Caki2 (cell line): ENCODE measurements at regions not wholly inside any gene's neighbourhood (a gene's known extent, or its start where the extent isn't known, plus 50 kb on each side); places are given as distances from the start of the nearest gene placed in this dataset.
"Not testable (repeated sequence)": the region's sequence is repeated elsewhere in the genome, so short reads cannot be mapped to it uniquely, and the experiment has no call there.

ENCODE experiments used
- DNase-seq: peaks from one replicate; pipeline ENCODE4 v3.0.0-alpha.2; 2015; ENCODE audit warnings: low read depth
- in situ Hi-C: cut with HindIII; loops from 2 replicates; pipeline ENCODE4 v1.10.0; 2016; ENCODE audit warnings: low sequenced_read_pairs, low pct_unique_long_range_greater_than_20kb, mixed read lengths

DNA sequence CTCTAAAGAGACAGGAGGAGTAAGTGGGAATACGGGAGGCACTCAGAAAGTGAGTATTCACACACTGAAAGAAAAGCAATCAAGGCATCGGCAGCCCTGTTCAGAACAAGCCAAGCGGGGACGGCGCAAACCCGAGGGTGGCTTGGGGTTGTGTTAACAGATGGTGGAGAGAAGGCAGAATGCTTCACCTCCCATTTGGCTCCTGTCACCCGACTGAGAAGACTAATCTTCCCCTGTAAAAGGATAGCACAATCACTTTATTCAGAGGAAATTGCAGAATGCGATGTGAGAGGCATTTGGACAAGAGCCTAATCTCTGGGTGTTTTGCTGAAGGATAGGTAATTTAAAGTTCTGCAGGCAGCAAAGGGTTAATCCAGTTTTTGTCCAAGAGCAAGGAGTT, 119.3 kb upstream of the WSCD1 start:
- no peak for DNase-seq
- in situ Hi-C loops: no loop called here

- no peak for DNase-seq
- in situ Hi-C loops: no loop called here
These were observed 118.3 kb upstream of the WSCD1 start for GRCh38 chr17:5951912-5952311.

DNA sequence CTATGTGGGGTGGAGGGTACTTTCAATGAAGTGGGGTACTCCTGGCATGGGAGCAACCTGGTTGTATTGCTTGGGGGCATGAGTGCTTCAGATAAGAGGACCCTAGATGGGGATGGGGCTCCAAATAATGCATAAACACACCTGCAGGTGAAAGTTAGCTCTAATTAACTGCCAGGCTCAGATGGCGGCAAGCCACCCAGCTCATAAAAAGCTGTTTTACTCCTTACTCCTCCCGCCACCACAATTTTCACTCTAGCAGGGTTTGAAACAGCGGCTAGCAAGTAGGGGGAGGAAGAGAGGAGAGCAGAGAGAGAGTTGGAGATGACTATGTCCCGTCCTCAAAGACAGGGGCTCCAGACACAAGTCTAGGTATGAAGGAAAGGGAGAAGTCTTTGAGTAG, 117.7 kb upstream of the WSCD1 start:
- DNase-seq: no peak
- in situ Hi-C loops: no loop called here

DNA sequence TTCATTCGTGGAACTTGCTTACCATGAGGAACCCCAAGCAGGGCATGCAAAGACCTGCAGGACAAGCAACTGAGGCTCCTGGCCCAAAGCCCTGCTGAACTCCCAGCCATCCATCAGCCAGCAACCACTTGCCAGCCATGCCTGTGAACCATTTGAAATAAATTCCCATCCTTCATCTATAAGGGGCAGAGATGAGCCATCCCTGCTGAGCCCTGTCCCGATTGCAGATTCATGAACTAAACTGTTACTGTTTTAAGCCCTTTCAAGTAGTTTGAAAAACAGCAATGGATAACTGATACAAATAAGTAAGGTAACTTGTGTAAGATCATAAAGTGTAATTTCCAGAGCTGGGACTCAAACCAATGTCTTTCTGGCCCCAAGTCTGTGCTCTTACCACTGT, 114.4 kb upstream of the WSCD1 start:
- in situ Hi-C loops: no loop called here
- DNase-seq: no peak

DNA sequence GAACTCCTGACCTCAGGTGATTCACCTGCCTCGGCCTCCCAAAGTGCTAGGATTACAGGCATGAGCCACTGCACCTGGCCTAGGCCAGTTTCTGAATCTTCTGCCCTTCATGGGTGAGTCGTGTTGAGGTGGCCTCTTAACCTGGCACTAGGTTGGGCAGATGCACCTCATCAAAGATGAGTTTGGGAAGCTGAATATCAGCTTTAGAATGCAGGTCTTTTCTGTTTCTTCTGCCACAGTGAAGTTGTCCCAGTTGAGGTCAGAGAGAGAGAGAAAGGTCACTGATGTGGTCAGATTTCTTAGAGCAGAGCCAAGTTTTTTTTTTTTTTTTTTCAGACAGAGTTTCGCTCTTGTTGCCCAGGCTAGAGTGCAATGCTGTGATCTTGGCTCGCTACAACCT, 111.3 kb upstream of the WSCD1 start:
- DNase-seq: peak; percentile 3
- in situ Hi-C loops: no loop called here

DNA sequence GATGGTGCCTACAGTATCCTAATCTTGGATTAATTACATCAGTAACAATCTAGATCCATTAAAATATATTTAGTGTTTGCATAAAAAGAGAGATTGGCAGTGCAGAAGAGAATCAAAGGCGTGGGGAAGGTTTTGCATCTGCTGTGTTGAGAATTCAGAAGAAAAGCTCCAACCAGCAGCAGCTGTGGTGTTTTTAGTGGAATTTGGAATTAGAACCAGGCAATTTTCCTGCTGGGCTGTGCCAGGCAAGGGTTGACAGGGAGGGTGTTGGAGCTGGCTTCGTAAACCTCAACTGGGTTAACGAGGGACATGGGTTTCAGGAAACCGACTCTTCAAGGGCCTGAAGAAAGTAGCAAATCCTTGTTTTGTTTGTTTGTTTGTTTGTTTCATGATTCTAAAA, 107.8 kb upstream of the WSCD1 start:
- in situ Hi-C loops: no loop called here
- no peak for DNase-seq

- no peak for DNase-seq
- in situ Hi-C loops: no loop called here
These were observed 98.2 kb upstream of the WSCD1 start for GRCh38 chr17:5971969-5972368.

- DNase-seq: no peak
These were observed 96.8 kb upstream of the WSCD1 start for GRCh38 chr17:5973410-5973809.

GRCh38 chr17:5975661-5976060, 94.5 kb upstream of the WSCD1 start:
- in situ Hi-C loops: no loop called here
- DNase-seq: no peak

More at GRCh38 chr17:5973410-5973809, 96.8 kb upstream of the WSCD1 start:
- in situ Hi-C loops: no loop called here

GRCh38 chr17:5976251-5976650, 93.9 kb upstream of the WSCD1 start:
- in situ Hi-C loops: no loop called here

DNA sequence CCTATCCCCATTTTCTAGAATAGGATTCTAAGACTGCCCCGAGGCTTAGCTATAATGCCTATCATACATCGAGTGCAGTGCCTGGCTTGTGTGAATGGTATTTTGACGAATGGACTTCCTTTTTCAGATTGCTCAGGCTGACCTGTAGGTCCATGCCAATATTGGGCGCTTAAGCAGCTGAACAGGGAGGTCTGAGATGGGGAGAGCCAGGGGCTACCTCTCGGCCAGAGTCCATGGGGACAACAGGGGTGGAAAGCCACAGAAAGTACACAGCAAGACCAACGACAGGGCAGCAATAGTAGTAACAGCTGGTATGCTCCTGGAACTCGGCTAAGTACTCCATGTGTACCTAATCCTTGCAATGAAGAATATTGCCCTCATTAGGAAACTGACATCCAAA, 91.7 kb upstream of the WSCD1 start:
- in situ Hi-C loops: no loop called here

More at GRCh38 chr17:5976251-5976650, 93.9 kb upstream of the WSCD1 start:
- DNase-seq: no peak

GRCh38 chr17:5980941-5981340, 89.2 kb upstream of the WSCD1 start:
- DNase-seq: no peak

More for the DNA sequence above, 91.7 kb upstream of the WSCD1 start:
- no peak for DNase-seq

GRCh38 chr17:5986644-5987043, 83.5 kb upstream of the WSCD1 start:
- in situ Hi-C loops: no loop called here
- DNase-seq: no peak

More at GRCh38 chr17:5980941-5981340, 89.2 kb upstream of the WSCD1 start:
- in situ Hi-C loops: no loop called here

DNA sequence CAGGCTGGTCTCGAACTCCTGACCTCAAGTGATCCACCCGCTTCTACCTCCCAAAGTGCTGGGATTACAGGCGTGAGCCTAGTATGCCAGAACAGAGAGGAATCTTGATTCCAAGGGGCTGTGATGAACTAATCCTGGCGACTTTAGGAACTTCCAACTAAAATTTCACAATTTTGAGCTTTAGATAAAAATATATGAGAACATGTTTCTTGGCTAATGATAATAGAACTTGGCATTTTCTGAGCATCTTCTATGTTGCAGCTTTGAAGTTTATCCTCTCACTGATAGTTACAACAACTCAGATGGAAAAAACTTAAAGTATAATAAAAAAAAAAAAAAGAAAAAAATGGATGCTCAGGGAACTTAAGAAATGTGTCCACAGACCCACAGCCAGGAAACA, 69.8 kb upstream of the WSCD1 start:
- in situ Hi-C loops: no loop called here
- DNase-seq: no peak

GRCh38 chr17:6003221-6003620, 67.0 kb upstream of the WSCD1 start:
- peak; percentile 28 for DNase-seq
- in situ Hi-C loops: not testable (repeated sequence)

GRCh38 chr17:6005939-6006338, 64.2 kb upstream of the WSCD1 start:
- in situ Hi-C loops: no loop called here

GRCh38 chr17:6011206-6011605, 59.0 kb upstream of the WSCD1 start:
- in situ Hi-C loops: no loop called here
- DNase-seq: no peak

More at GRCh38 chr17:6005939-6006338, 64.2 kb upstream of the WSCD1 start:
- no peak for DNase-seq

GRCh38 chr17:6018788-6019187, 51.4 kb upstream of the WSCD1 start:
- DNase-seq: no peak
- in situ Hi-C loops: no loop called here

GRCh38 chr17:6019959-6020358, 50.2 kb upstream of the WSCD1 start:
- no peak for DNase-seq
- in situ Hi-C loops: no loop called here

DNA sequence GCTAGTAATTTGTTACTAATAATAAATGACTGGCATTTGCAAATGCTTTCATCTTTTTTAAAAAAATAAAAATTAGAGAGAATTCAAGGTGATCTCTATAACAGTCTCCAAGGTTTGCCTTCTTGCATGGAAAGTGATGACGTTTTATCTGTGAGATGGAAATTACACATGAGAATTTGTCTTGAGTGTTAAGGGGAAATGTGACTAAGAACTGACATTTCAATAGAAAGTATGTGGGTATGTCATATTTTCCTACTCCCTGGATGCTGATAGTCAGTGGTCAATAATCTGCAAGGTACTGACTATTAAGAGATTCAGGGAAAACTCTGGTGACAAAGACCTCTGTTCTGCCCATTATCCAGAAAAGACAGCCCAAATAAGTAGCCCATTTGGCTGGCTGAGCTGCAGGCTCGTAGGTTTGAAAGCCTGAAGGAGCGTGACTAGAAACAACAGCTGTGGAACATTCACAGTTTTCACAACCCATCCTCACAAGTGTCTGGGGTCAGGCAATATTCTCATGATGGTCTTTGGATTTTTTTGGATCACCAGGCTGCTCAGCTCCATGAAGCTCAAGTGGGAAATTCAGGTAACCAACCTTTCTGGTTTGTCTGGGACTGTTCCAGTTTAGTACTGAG, 49.7 kb upstream of the WSCD1 start:
- in situ Hi-C loops: no loop called here
- DNase-seq: no peak
